HepG2 (cell line): ENCODE measurements at regions not wholly inside any gene's neighbourhood (a gene's known extent, or its start where the extent isn't known, plus 50 kb on each side); places are given as distances from the start of the nearest gene placed in this dataset.

Source experiments
- ATAC-seq: fragments of 200-7000 bp; cut with Tn5 transposase; 3 replicates; pipeline ENCODE4 v1.9.1; 2020; ENCODE audit warnings: mild to moderate bottlenecking, moderate library complexity
- BruUV-seq: library from RNA; stranded (reverse); fragments of 400-500 nt; replicated peaks from 2 replicates; lab custom pipeline; 2021; lab: Mats Ljungman, UMichigan
- CTCF ChIA-PET: fragments of 300-600 bp; formaldehyde crosslinking; extraction: SDS; loops from one replicate; lab custom pipeline; 2021; ENCODE audit warnings: low total read pairs, inconsistent platforms, low intra/inter-chr PET ratio; lab: Yijun Ruan, JAX
- POLR2A ChIA-PET: fragments of 350-600 bp; sonication (Branson Sonifier 250); formaldehyde crosslinking; loops from one replicate; lab custom pipeline; 2020; ENCODE audit warnings: antibody characterized with exemption, inconsistent platforms; lab: Yijun Ruan, JAX
- DNase-seq: peaks from one replicate; pipeline ENCODE4 v3.0.0-alpha.2; 2015; ENCODE audit warnings: low spot score
- FAIRE-seq: peaks from 3 replicates; lab custom pipeline; 2011; peaks lifted over from hg19 to GRCh38; lab: Jason Lieb, UNC
- H2AFZ ChIP-seq: one replicate; pipeline ENCODE4 v1.6.1; 2011; ENCODE audit warnings: low read length, inconsistent platforms
- H3K27ac ChIP-seq: fragments of 300-600 bp; 3 replicates; pipeline ENCODE4 v1.8.0; 2011; ENCODE audit warnings: mixed run types, mild to moderate bottlenecking, mixed read lengths, low read length, inconsistent platforms; ENCODE audit not compliant: insufficient read depth; ENCODE audit errors: extremely low read length
- H3K27me3 ChIP-seq, 2 experiments: fragments of 200-600 bp in 1 of 2; 2 replicates in 1 of 2; 3 replicates in 1 of 2; pipeline versions ENCODE4 v1.6.0 to v1.8.0; 2011; ENCODE audit warnings: low read length in 2 of 2, mild to moderate bottlenecking in 2 of 2, moderate library complexity in 2 of 2, inconsistent platforms in 1 of 2; ENCODE audit not compliant: insufficient read depth in 2 of 2, control insufficient read depth in 1 of 2
- H3K36me3 ChIP-seq, 2 experiments: fragments of 200-600 bp in 1 of 2; replicated peaks in 1 of 2; 2 replicates in 1 of 2; 3 replicates in 1 of 2; pipeline versions ENCODE4 v1.5.1 to v1.8.0; 2011; ENCODE audit warnings: low read length in 2 of 2, inconsistent platforms in 1 of 2; ENCODE audit not compliant: insufficient read depth in 2 of 2, control insufficient read depth in 1 of 2
- H3K4me1 ChIP-seq: 2 replicates; pipeline ENCODE4 v1.5.1; 2012; ENCODE audit warnings: low read length, inconsistent platforms; ENCODE audit not compliant: insufficient read depth
- H3K4me2 ChIP-seq: 2 replicates; pipeline ENCODE4 v1.6.0; 2011; ENCODE audit warnings: low read depth, low read length, inconsistent platforms
- H3K4me3 ChIP-seq, 3 experiments: fragments of 200-600 bp in 1 of 3; sonication (generic), shearing (Covaris generic) in 1 of 3; replicated peaks in 1 of 3; 2 replicates each; pipeline ENCODE4 v1.5.1; 2011 to 2016; ENCODE audit warnings: low read length in 3 of 3, inconsistent platforms in 2 of 3, low read depth in 2 of 3, mild to moderate bottlenecking in 2 of 3, control low read depth in 1 of 3, mixed read lengths in 1 of 3; ENCODE audit not compliant: insufficient read depth in 1 of 3
- H3K79me2 ChIP-seq: one replicate; pipeline ENCODE4 v1.6.1; 2011; ENCODE audit warnings: low read length, inconsistent platforms; ENCODE audit not compliant: insufficient read depth
- H3K9ac ChIP-seq: 2 replicates; pipeline ENCODE4 v1.6.0; 2011; ENCODE audit warnings: mild to moderate bottlenecking, low read depth, low read length, inconsistent platforms; ENCODE audit not compliant: insufficient read depth
- H3K9me3 ChIP-seq: 2 replicates; pipeline ENCODE4 v1.5.1; 2012; ENCODE audit warnings: mild to moderate bottlenecking, low read length
- H4K20me1 ChIP-seq: 2 replicates; pipeline ENCODE4 v1.6.0; 2011; ENCODE audit warnings: inconsistent platforms, mild to moderate bottlenecking, low read length, moderate library complexity; ENCODE audit not compliant: insufficient read depth
- BHLHE40 ChIP-seq: IDR thresholded peaks from 2 replicates; pipeline ENCODE4 v1.6.1; 2011; ENCODE audit warnings: low read length, improper control_type of control experiment
- ETV5 ChIP-seq: IDR thresholded peaks from 2 replicates; pipeline ENCODE4 v1.6.1; 2018; ENCODE audit warnings: missing biosample characterization, missing genetic modification reagents, inconsistent platforms, borderline replicate concordance
- HNRNPH1 ChIP-seq: fragments of 200-400 bp; formaldehyde crosslinking; optimal IDR thresholded peaks from 2 replicates; pipeline ENCODE3; 2017; ENCODE audit warnings: mild to moderate bottlenecking, low read depth, low read length
- KDM5A ChIP-seq: fragments of 200-600 bp; sonication (generic); IDR thresholded peaks from 2 replicates; pipeline ENCODE4 v1.7.0; 2018; ENCODE audit warnings: antibody characterized with exemption, mild to moderate bottlenecking, low read length, borderline replicate concordance
- TEAD3 ChIP-seq: optimal IDR thresholded peaks from 2 replicates; pipeline ENCODE3; 2016; ENCODE audit warnings: borderline replicate concordance
- ZFP82 ChIP-seq: sonication (generic); formaldehyde crosslinking; IDR thresholded peaks from 2 replicates; pipeline ENCODE4 v1.5.1; 2020; ENCODE audit warnings: mild to moderate bottlenecking, missing genetic modification reagents, borderline replicate concordance
- ZMYM3 ChIP-seq: sonication (generic); formaldehyde crosslinking; IDR thresholded peaks from 2 replicates; pipeline ENCODE4 v1.5.1; 2020; ENCODE audit warnings: mild to moderate bottlenecking, missing genetic modification reagents
- ZNF136 ChIP-seq: sonication (generic); formaldehyde crosslinking; IDR thresholded peaks from 2 replicates; pipeline ENCODE4 v1.8.1; 2022; ENCODE audit warnings: low read depth, mild to moderate bottlenecking, moderate library complexity, missing genetic modification reagents
- ZNF335 ChIP-seq: sonication (generic); formaldehyde crosslinking; IDR thresholded peaks from 2 replicates; pipeline ENCODE4 v1.4.0; 2020; ENCODE audit warnings: missing genetic modification reagents
- ZNF567 ChIP-seq: sonication (generic); formaldehyde crosslinking; IDR thresholded peaks from 2 replicates; pipeline ENCODE4 v1.8.1; 2023; ENCODE audit warnings: mild to moderate bottlenecking, missing genetic modification reagents, borderline replicate concordance
- ZNF761 ChIP-seq: sonication (generic); formaldehyde crosslinking; conservative IDR thresholded peaks from 2 replicates; pipeline ENCODE4 v1.4.0; 2020; ENCODE audit warnings: mild to moderate bottlenecking, missing genetic modification reagents
- ZSCAN30 ChIP-seq: sonication (generic); formaldehyde crosslinking; IDR thresholded peaks from 2 replicates; pipeline ENCODE4 v1.5.0; 2020; ENCODE audit warnings: mild to moderate bottlenecking, missing genetic modification reagents
- WGBS: methylation state at CpG from one replicate; pipeline ENCODE4 v1.1.6; 2017; ENCODE audit warnings: low lambda C conversion rate; 5-methylcytosine and 5-hydroxymethylcytosine counted together
- in situ Hi-C: cut with HindIII; loops from 2 replicates; pipeline ENCODE4 v1.10.0; 2017; ENCODE audit warnings: low pct_unique_long_range_greater_than_20kb; ENCODE audit not compliant: extremely low pct_ligation_motif_present
- intact Hi-C: fragments of 100-400 bp; cut with micrococcal nuclease; formaldehyde crosslinking; loops from one replicate; pipeline ENCODE4 v1.10.0; 2022; ENCODE audit not compliant: unreplicated experiment
- TF ChIP-seq, protein P1 (sequence below): sonication (generic); formaldehyde crosslinking; IDR thresholded peaks from 2 replicates; pipeline ENCODE4 v1.4.0; 2020; ENCODE audit warnings: mild to moderate bottlenecking, missing genetic modification reagents
- TF ChIP-seq, protein P2 (sequence below): sonication (generic); formaldehyde crosslinking; IDR thresholded peaks from 2 replicates; pipeline ENCODE4 v1.4.0; 2020; ENCODE audit warnings: missing genetic modification reagents, borderline replicate concordance
- TF ChIP-seq, protein P3 (sequence below): sonication (generic); formaldehyde crosslinking; IDR thresholded peaks from 2 replicates; pipeline ENCODE4 v1.4.0; 2020; ENCODE audit warnings: low read depth, missing genetic modification reagents
- TF ChIP-seq, protein P4 (sequence below): sonication (generic); formaldehyde crosslinking; IDR thresholded peaks from 2 replicates; pipeline ENCODE4 v1.5.0; 2020; ENCODE audit warnings: missing genetic modification reagents, mild to moderate bottlenecking, borderline replicate concordance

DNA sequence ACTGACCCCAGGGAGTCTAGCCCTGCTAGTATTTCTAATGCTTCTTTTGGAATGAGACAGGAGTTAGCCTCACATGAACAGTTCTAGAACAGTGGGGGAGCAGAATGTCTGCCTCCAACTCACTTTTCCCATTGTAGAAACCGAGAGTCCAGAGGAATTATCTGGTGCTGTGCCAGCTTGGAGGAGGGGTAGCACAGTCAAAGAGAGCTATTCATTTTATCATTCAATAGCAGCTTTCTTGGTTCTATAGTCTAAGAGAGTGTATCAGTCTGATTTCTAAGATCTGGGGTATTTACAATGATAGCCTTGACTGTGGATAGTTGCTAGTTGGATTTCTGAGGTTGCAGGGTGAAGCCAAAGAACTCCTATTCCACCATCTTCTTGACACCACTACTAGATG lies 448.2 kb downstream of the RFPL4B start:
- TF ChIP-seq ZNF567: no peak
- TF ChIP-seq ETV5 (CRISPR knock-in tag): no peak
- TF ChIP-seq BHLHE40: no peak
- TF ChIP-seq, protein P1, sequence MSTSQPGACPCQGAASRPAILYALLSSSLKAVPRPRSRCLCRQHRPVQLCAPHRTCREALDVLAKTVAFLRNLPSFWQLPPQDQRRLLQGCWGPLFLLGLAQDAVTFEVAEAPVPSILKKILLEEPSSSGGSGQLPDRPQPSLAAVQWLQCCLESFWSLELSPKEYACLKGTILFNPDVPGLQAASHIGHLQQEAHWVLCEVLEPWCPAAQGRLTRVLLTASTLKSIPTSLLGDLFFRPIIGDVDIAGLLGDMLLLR: no peak
- TF ChIP-seq HNRNPH1: no peak
- TF ChIP-seq KDM5A: no peak
- no peak for TF ChIP-seq ZNF136 (CRISPR knock-in tag)
- TF ChIP-seq TEAD3 (CRISPR knock-in tag): no peak
- TF ChIP-seq, protein P2, sequence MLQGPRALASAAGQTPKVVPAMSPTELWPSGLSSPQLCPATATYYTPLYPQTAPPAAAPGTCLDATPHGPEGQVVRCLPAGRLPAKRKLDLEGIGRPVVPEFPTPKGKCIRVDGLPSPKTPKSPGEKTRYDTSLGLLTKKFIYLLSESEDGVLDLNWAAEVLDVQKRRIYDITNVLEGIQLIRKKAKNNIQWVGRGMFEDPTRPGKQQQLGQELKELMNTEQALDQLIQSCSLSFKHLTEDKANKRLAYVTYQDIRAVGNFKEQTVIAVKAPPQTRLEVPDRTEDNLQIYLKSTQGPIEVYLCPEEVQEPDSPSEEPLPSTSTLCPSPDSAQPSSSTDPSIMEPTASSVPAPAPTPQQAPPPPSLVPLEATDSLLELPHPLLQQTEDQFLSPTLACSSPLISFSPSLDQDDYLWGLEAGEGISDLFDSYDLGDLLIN: no peak
- TF ChIP-seq, protein P3, sequence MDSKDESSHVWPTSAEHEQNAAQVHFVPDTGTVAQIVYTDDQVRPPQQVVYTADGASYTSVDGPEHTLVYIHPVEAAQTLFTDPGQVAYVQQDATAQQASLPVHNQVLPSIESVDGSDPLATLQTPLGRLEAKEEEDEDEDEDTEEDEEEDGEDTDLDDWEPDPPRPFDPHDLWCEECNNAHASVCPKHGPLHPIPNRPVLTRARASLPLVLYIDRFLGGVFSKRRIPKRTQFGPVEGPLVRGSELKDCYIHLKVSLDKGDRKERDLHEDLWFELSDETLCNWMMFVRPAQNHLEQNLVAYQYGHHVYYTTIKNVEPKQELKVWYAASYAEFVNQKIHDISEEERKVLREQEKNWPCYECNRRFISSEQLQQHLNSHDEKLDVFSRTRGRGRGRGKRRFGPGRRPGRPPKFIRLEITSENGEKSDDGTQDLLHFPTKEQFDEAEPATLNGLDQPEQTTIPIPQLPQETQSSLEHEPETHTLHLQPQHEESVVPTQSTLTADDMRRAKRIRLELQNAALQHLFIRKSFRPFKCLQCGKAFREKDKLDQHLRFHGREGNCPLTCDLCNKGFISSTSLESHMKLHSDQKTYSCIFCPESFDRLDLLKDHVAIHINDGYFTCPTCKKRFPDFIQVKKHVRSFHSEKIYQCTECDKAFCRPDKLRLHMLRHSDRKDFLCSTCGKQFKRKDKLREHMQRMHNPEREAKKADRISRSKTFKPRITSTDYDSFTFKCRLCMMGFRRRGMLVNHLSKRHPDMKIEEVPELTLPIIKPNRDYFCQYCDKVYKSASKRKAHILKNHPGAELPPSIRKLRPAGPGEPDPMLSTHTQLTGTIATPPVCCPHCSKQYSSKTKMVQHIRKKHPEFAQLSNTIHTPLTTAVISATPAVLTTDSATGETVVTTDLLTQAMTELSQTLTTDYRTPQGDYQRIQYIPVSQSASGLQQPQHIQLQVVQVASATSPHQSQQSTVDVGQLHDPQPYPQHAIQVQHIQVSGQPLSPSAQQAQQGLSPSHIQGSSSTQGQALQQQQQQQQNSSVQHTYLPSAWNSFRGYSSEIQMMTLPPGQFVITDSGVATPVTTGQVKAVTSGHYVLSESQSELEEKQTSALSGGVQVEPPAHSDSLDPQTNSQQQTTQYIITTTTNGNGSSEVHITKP (CRISPR knock-in tag): no peak
- TF ChIP-seq ZNF335: no peak
- TF ChIP-seq ZNF761: no peak
- no peak for TF ChIP-seq ZSCAN30 (CRISPR knock-in tag)
- no peak for TF ChIP-seq ZFP82 (CRISPR knock-in tag)
- no peak for TF ChIP-seq ZMYM3
- TF ChIP-seq, protein P4, sequence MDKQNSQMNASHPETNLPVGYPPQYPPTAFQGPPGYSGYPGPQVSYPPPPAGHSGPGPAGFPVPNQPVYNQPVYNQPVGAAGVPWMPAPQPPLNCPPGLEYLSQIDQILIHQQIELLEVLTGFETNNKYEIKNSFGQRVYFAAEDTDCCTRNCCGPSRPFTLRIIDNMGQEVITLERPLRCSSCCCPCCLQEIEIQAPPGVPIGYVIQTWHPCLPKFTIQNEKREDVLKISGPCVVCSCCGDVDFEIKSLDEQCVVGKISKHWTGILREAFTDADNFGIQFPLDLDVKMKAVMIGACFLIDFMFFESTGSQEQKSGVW (CRISPR knock-in tag): no peak
- no peak overlapping the region for H3K27ac ChIP-seq
- no peak overlapping the region for H3K9ac ChIP-seq
- H3K4me2 ChIP-seq: no peak overlapping the region
- ATAC-seq: no peak
- no peak overlapping the region for H3K4me3 ChIP-seq
- intact Hi-C loops (no loop called here), in situ Hi-C loops (loop anchor here (25.0 kb wide), 1 partner anchor 617 kb away; no protein-coding TSS in a partner anchor)
- H4K20me1 ChIP-seq: no peaks in the 10 kb centered on the region
- H3K9me3 ChIP-seq: no peaks in the 10 kb centered on the region
- CTCF ChIA-PET: no interaction called here
- H3K79me2 ChIP-seq: no peaks in the 10 kb centered on the region
- BruUV-seq: no TSS peak
- no peaks in the 10 kb centered on the region for H3K36me3 ChIP-seq
- 0% methylated on average over 1 of the region's 1 CpG for WGBS
- no peak for DNase-seq
- no peak overlapping the region for H2AFZ ChIP-seq
- H3K27me3 ChIP-seq: no peaks in the 10 kb centered on the region
- FAIRE-seq: no peak
- POLR2A ChIA-PET: no interaction called here
- H3K4me1 ChIP-seq: no peaks in the 10 kb centered on the region
